ENCODE measurements at regions not wholly inside any gene's neighbourhood (a gene's known extent, or its start where the extent isn't known, plus 50 kb on each side); places are given as distances from the start of the nearest gene placed in this dataset.

DNA sequence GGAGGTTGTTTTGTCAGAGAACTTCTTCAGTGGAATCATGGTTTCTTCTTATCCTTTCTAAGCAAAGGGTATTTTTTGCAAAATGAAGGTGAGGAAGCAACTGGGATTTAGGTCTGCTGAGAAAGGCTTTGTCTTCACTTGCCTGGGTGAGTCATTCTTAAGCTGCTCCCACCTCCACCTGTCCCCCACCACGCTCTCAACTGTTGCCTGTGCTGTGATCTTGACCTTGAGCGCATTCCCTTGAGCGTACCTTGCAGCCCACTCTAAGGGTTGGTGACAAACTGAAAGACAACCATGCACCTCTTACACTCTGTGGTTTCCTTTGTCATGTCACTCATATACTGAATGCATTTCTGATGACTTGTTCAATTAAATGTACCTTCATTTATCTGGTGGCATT lies 641.1 kb downstream of the RNF144B start:
- Histone ChIP-seq H3K9me3 (replicated peaks; ENCODE audit: control insufficient read depth, insufficient read depth, low read length) (no peaks in the 10 kb centered on the region), H3K36me3 (ENCODE audit: control insufficient read depth in 2 of 2, insufficient read depth in 2 of 2, low read length in 1 of 2) (no peaks in the 10 kb centered on the region), H3K4me1 (ENCODE audit: control insufficient read depth, insufficient read depth, low read length) (no peaks in the 10 kb centered on the region), H3K4me3 (no peak overlapping the region), H3K79me2 (ENCODE audit: control insufficient read depth, insufficient read depth, low read length) (no peaks in the 10 kb centered on the region), H4K20me1 (ENCODE audit: control insufficient read depth, insufficient read depth) (no peaks in the 10 kb centered on the region), H3K9ac (ENCODE audit: control insufficient read depth, insufficient read depth, low read length) (no peak overlapping the region), H3K27ac (ENCODE audit: control insufficient read depth, insufficient read depth) (no peak overlapping the region), H2AFZ (ENCODE audit: control insufficient read depth, low read depth, low read length) (no peak overlapping the region), H3K27me3 (replicated peaks in 1 of 2; ENCODE audit: control insufficient read depth in 2 of 2, insufficient read depth in 2 of 2, low read length in 1 of 2) (no peaks in the 10 kb centered on the region), H3K4me2 (ENCODE audit: control insufficient read depth, insufficient read depth) (no peak overlapping the region)
- intact Hi-C loops (cut with micrococcal nuclease; ENCODE audit: unreplicated experiment), result loop anchor here (10.0 kb wide), 1 partner anchor 1027 kb away; no protein-coding TSS in a partner anchor
- no TSS peak for BruUV-seq (replicated peaks)
- RAD21 ChIA-PET (ENCODE audit: unreplicated experiment), result no interaction called here
- in situ Hi-C loops (cut with MboI), result no loop called here
- WGBS (ENCODE audit: insufficient coverage, insufficient replicate concordance, low lambda C conversion rate, missing lambda C conversion rate), result 31% methylated on average over 3 of the region's 3 CpGs
- SMC1A ChIA-PET (ENCODE audit: uncharacterized antibody, unreplicated experiment), result no interaction called here
- ATAC-seq (no peak), FAIRE-seq (no peak), DNase-seq (ENCODE audit: low read depth, low spot score) (no peak)
- TF ChIP-seq FOS (IDR thresholded peaks at IDR 0.05; ENCODE audit: borderline replicate concordance, extremely low read depth, insufficient read length), result no peak
- no peak for TF ChIP-seq FOXK2 (IDR thresholded peaks at IDR 0.05)
- no peak for TF ChIP-seq MLLT1 (IDR thresholded peaks at IDR 0.05)
- no peak for TF ChIP-seq JUND (IDR thresholded peaks at IDR 0.05; ENCODE audit: low read depth, low read length)
- no peak for TF ChIP-seq DPF2 (IDR thresholded peaks at IDR 0.05)
- no peak for TF ChIP-seq CBX3 (IDR thresholded peaks at IDR 0.05; ENCODE audit: borderline replicate concordance, low read depth)
- TF ChIP-seq, protein P1, sequence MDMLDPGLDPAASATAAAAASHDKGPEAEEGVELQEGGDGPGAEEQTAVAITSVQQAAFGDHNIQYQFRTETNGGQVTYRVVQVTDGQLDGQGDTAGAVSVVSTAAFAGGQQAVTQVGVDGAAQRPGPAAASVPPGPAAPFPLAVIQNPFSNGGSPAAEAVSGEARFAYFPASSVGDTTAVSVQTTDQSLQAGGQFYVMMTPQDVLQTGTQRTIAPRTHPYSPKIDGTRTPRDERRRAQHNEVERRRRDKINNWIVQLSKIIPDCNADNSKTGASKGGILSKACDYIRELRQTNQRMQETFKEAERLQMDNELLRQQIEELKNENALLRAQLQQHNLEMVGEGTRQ (IDR thresholded peaks at IDR 0.05; ENCODE audit: borderline replicate concordance, low read depth, low read length), result no peak
- TF ChIP-seq RBBP5 (conservative IDR thresholded peaks at IDR 0.05), result no peak
- no peak for TF ChIP-seq ZNF384 (IDR thresholded peaks at IDR 0.05; ENCODE audit: borderline replicate concordance, low read depth, low read length)
- TF ChIP-seq PAX5 (IDR thresholded peaks at IDR 0.05; ENCODE audit: borderline replicate concordance, low read depth, low read length), result no peak
- TF ChIP-seq ATF3 (IDR thresholded peaks at IDR 0.05; ENCODE audit: borderline replicate concordance, extremely low read depth, low read depth, low read length), result no peak
- TF ChIP-seq ZNF592 (IDR thresholded peaks at IDR 0.05), result no peak
- no peak for TF ChIP-seq SMC3 (IDR thresholded peaks at IDR 0.05; ENCODE audit: borderline replicate concordance, low read length)
- CTCF ChIA-PET, result no interaction called here
- POLR2A ChIA-PET, result no interaction called here

All from GM12878 (cell line).